ENCODE measurements at regions not wholly inside any gene's neighbourhood (a gene's known extent, or its start where the extent isn't known, plus 50 kb on each side); places are given as distances from the start of the nearest gene placed in this dataset.
A peak's percentile ranks its signal among the peaks of the same experiment; 100 is the strongest.

DNA sequence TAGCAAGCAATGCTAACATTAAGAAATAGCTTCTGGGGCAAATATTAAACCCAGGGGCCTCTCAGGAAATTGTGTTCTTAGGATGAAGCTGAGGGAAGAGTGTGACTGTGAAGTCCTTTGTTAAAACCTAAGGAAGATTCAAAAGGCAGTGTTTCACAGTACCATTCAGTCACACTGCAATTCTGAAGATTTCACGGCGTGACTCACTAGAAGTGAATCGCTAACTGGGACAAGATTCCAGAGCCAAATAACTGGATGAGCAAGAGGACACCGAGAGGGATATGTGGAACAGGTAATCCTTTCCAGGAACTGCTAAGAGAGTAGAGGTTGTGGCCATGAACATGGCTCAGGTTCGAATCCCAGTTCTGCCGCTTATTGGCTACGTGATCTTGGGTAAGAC lies 61.8 kb upstream of the SMAD3 start:
- no peak overlapping the region for H3K4me3 ChIP-seq (replicated peaks; ENCODE audit: low read depth, low read length)
- TF ChIP-seq, protein P1, sequence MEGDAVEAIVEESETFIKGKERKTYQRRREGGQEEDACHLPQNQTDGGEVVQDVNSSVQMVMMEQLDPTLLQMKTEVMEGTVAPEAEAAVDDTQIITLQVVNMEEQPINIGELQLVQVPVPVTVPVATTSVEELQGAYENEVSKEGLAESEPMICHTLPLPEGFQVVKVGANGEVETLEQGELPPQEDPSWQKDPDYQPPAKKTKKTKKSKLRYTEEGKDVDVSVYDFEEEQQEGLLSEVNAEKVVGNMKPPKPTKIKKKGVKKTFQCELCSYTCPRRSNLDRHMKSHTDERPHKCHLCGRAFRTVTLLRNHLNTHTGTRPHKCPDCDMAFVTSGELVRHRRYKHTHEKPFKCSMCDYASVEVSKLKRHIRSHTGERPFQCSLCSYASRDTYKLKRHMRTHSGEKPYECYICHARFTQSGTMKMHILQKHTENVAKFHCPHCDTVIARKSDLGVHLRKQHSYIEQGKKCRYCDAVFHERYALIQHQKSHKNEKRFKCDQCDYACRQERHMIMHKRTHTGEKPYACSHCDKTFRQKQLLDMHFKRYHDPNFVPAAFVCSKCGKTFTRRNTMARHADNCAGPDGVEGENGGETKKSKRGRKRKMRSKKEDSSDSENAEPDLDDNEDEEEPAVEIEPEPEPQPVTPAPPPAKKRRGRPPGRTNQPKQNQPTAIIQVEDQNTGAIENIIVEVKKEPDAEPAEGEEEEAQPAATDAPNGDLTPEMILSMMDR (IDR thresholded peaks at IDR 0.05; ENCODE audit: insufficient read depth, low read length, poor library complexity, severe bottlenecking) = no peak
- no peaks in the 10 kb centered on the region for H3K27me3 ChIP-seq (replicated peaks; ENCODE audit: control insufficient read depth, insufficient read depth, low read length)
- no peaks in the 10 kb centered on the region for H3K36me3 ChIP-seq (ENCODE audit: control insufficient read depth, insufficient read depth, low read length)
- no peak for DNase-seq (ENCODE audit: extremely low read depth, insufficient read length)

DNA sequence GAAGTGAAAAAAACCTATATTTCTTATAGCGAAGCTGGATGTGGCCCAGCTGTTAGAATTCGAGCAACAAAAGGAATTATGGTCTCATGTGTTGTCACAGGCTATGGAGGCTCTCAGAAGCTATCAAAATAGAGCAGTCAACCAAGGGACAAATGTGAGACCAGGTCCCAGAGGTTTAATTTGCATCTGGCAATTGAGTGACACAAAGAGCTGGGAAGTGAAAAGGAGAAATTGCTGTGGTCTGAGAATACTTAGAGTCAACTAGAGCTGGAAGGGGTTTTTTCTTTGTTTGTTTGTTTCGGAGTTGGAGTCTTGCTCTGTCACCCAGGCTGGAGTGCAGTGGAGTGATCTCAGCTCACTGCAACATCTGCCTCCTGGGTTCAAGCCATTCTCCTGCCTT lies 61.3 kb upstream of the SMAD3 start:
- Histone ChIP-seq H3K36me3 (ENCODE audit: control insufficient read depth, insufficient read depth, low read length) (no peaks in the 10 kb centered on the region), H3K27me3 (replicated peaks; ENCODE audit: control insufficient read depth, insufficient read depth, low read length) (no peaks in the 10 kb centered on the region), H3K4me3 (replicated peaks; ENCODE audit: low read depth, low read length) (no peak overlapping the region)
- TF ChIP-seq, protein P1 (IDR thresholded peaks at IDR 0.05; ENCODE audit: insufficient read depth, low read length, poor library complexity, severe bottlenecking) = no peak
- DNase-seq (ENCODE audit: extremely low read depth, insufficient read length) = peak; percentile 18

DNA sequence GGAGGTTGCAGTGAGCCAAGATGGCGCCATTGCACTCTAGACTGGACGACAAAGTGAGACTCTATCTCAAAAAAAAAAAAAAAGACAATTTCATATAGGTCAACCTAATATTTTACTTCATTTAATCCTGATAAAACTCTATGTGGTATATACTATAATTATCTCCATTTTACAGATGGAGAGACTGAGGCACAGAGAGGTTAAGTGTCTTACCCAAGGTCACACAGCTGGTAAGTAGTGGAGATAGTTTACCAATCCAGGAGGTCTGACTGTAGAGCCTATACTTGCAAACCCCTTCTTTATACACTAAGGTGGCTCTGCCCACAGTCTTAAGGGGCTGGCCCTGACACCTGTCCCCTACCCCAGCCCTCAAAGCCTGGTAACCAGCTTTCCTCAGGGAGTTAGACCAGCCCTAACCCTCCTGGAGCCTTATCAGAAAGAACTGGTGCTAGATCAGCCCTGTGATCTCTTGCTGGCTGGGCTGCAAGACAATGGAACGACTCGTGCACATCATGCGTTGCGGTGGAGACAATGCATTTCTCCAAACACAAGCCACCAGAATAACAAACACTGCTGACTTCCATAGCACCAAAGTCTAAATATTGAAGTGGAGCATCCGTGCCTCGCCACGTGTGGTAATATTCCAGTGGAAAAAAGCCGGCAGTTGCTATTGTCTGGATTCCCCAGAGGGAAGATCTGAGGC lies 60.0 kb upstream of the SMAD3 start:
- TF ChIP-seq, protein P1 (IDR thresholded peaks at IDR 0.05; ENCODE audit: insufficient read depth, low read length, poor library complexity, severe bottlenecking) = no peak
- Histone ChIP-seq H3K4me3 (replicated peaks; ENCODE audit: low read depth, low read length) (no peak overlapping the region), H3K27me3 (replicated peaks; ENCODE audit: control insufficient read depth, insufficient read depth, low read length) (no peaks in the 10 kb centered on the region), H3K36me3 (ENCODE audit: control insufficient read depth, insufficient read depth, low read length) (no peaks in the 10 kb centered on the region)
- no peak for DNase-seq (ENCODE audit: extremely low read depth, insufficient read length)

DNA sequence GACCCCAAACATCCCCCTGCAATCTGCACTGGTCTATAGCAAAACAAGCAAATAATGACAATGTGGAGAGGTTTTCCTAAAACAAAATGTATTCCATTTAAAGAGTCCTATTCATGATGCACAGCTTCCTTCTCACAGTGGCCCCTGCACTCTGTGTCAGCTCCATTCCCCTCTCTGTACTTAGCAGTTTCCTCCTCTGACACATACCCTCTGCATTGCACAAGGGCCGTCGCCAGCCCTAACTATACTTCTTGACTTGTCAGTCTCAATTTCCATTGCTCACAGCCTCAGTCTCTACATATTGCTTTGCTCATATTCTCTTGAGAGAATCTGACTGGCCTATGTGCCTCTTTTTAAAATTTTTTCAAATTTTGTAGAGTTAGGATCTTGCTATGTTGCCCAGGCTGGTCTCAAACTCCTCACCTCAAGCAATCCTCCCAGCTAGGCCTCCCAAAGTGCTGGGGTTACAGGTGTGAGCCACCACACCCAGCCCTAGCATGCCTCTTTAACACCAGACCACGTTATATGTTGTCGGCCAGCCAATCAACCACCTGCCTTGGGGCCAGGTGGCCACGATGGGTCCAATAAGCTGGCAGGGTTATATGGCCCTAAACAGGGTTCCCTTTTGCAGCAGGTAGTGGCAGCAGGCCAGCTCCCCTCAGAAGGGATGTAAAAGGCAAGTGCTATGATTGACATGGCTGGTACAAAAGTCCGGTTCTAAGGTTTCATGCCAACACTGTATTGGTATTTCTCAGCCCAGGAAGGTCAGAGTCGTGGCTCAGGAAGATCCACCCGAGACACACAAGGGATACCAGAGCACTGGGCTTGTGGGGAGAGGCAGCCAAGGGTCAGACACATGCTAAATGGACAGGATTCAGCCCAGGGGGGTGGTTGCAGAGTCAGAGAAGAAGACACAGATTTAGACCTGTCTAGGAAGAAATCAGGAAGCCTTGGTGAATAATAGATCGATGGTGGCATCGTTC lies 59.0 kb upstream of the SMAD3 start:
- DNase-seq (ENCODE audit: extremely low read depth, insufficient read length) = no peak
- Histone ChIP-seq H3K4me3 (replicated peaks; ENCODE audit: low read depth, low read length) (no peak overlapping the region), H3K27me3 (replicated peaks; ENCODE audit: control insufficient read depth, insufficient read depth, low read length) (no peaks in the 10 kb centered on the region), H3K36me3 (ENCODE audit: control insufficient read depth, insufficient read depth, low read length) (no peaks in the 10 kb centered on the region)
- TF ChIP-seq, protein P1 (IDR thresholded peaks at IDR 0.05; ENCODE audit: insufficient read depth, low read length, poor library complexity, severe bottlenecking) = no peak

DNA sequence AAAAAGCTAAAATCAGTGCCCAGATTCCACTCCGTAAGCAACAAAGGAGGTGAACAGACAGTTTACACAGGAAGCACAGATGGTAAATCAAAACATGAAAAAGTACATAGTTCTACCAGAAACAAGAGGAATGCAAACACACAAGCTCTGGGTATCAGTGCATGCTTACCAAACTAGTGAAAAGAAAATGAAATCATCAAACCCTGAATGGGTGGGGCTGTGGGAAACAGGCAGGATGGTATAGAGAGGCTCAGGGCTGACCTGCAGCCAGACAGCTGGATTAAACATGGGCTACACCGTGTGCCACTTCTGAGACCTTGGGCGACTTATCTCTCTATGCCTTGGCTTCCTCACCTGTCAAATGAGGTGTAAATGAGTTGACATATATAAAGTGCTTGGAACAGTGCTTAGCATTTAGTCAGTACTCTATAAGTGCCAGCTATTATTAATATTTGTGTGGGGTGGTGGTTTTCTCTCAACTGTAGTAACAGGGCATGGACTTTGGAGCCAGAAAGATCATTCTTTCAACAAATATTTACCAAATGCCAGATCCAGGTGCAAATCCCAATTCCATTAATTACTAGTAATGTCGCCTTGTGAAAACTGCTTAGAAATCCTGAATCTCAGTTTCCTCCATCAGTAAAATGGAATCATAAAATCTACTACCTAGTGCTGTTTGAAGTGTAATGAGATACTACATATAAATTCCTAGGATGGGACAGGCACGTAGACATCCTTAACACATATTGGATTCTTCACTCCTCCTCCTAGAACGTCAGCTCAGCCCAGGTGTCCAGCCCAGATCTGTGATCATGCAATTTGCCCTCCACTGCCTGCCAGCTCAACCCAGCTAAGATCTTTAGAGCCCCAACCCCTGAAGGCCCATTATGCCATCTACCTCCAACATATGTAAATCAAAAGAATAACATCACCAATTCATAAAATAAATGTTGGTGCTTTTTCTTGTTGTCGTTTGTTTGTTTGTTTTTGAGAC lies 55.5 kb upstream of the SMAD3 start:
- H3K36me3 ChIP-seq (ENCODE audit: control insufficient read depth, insufficient read depth, low read length) = no peaks in the 10 kb centered on the region
- TF ChIP-seq, protein P1 (IDR thresholded peaks at IDR 0.05; ENCODE audit: insufficient read depth, low read length, poor library complexity, severe bottlenecking) = no peak
- no peaks in the 10 kb centered on the region for H3K27me3 ChIP-seq (replicated peaks; ENCODE audit: control insufficient read depth, insufficient read depth, low read length)
- DNase-seq (ENCODE audit: extremely low read depth, insufficient read length) = no peak
- no peak overlapping the region for H3K4me3 ChIP-seq (replicated peaks; ENCODE audit: low read depth, low read length)
